IMR-90 (cell line): ENCODE measurements at regions not wholly inside any gene's neighbourhood (a gene's known extent, or its start where the extent isn't known, plus 50 kb on each side); places are given as distances from the start of the nearest gene placed in this dataset.

Experiments used
- ATAC-seq: fragments of 200-7000 bp; cut with Tn5 transposase; 2 replicates; pipeline ENCODE4 v1.9.1; 2020; ENCODE audit warnings: low read depth, mild to moderate bottlenecking, moderate library complexity
- BruUV-seq: library from RNA; stranded (reverse); fragments of 400-500 nt; replicated peaks from 2 replicates; lab custom pipeline; 2021; lab: Mats Ljungman, UMichigan
- CTCF ChIA-PET: fragments of 300-600 bp; formaldehyde crosslinking; extraction: SDS; loops from one replicate; lab custom pipeline; 2021; ENCODE audit warnings: antibody characterized with exemption; lab: Yijun Ruan, JAX
- POLR2A ChIA-PET: fragments of 300-600 bp; sonication (Branson Sonifier 250); formaldehyde crosslinking; loops from one replicate; lab custom pipeline; 2022; ENCODE audit warnings: antibody characterized with exemption; ENCODE audit not compliant: unreplicated experiment; lab: Charles Lee
- DNase-seq: peaks from one replicate; pipeline ENCODE4 v3.0.0; 2013
- H2AFZ ChIP-seq: replicated peaks from 2 replicates; pipeline ENCODE3; 2013; ENCODE audit warnings: low read length, mild to moderate bottlenecking; ENCODE audit not compliant: poor library complexity
- H2AK5ac ChIP-seq: 2 replicates; pipeline ENCODE4 v1.6.1; 2013; ENCODE audit warnings: low read depth, low read length, inconsistent platforms
- H2AK9ac ChIP-seq: replicated peaks from 2 replicates; pipeline ENCODE3; 2013; ENCODE audit warnings: mild to moderate bottlenecking, low read depth, low read length, moderate library complexity; ENCODE audit not compliant: poor library complexity
- H2BK120ac ChIP-seq: 2 replicates; pipeline ENCODE4 v1.6.1; 2013; ENCODE audit warnings: low read depth, low read length, inconsistent platforms
- H2BK15ac ChIP-seq: 3 replicates; pipeline ENCODE4 v1.6.1; 2013; ENCODE audit warnings: low read depth, low read length, inconsistent platforms
- H2BK20ac ChIP-seq: 2 replicates; pipeline ENCODE4 v1.6.1; 2013; ENCODE audit warnings: low read depth, mild to moderate bottlenecking, inconsistent platforms, low read length, moderate library complexity
- H2BK5ac ChIP-seq: 2 replicates; pipeline ENCODE4 v1.6.1; 2013; ENCODE audit warnings: mild to moderate bottlenecking, low read depth, low read length, inconsistent platforms; ENCODE audit not compliant: poor library complexity, severe bottlenecking
- H3K14ac ChIP-seq: replicated peaks from 2 replicates; pipeline ENCODE4 v1.6.1; 2013; ENCODE audit warnings: low read depth, low read length, inconsistent platforms
- H3K18ac ChIP-seq: 2 replicates; pipeline ENCODE4 v1.6.1; 2013; ENCODE audit warnings: low read depth, low read length, control low read depth
- H3K23ac ChIP-seq: 2 replicates; pipeline ENCODE4 v1.6.1; 2013; ENCODE audit warnings: low read depth, low read length, inconsistent platforms
- H3K27ac ChIP-seq: 2 replicates; pipeline ENCODE4 v1.5.1; 2013; ENCODE audit warnings: mild to moderate bottlenecking, control low read depth, low read length; ENCODE audit not compliant: insufficient read depth
- H3K27me3 ChIP-seq: 2 replicates; pipeline ENCODE4 v1.6.1; 2013; ENCODE audit warnings: low read length; ENCODE audit not compliant: control insufficient read depth, insufficient read depth
- H3K36me3 ChIP-seq: 2 replicates; pipeline ENCODE4 v1.6.1; 2013; ENCODE audit warnings: low read length, mixed read lengths; ENCODE audit not compliant: control insufficient read depth, insufficient read depth
- H3K4ac ChIP-seq: 2 replicates; pipeline ENCODE4 v1.6.1; 2013; ENCODE audit warnings: low read depth, low read length, inconsistent platforms
- H3K4me1 ChIP-seq: 2 replicates; pipeline ENCODE4 v1.6.1; 2013; ENCODE audit warnings: low read length, mixed read lengths; ENCODE audit not compliant: control insufficient read depth, insufficient read depth
- H3K4me2 ChIP-seq: 2 replicates; pipeline ENCODE4 v1.6.1; 2013; ENCODE audit warnings: low read depth, mild to moderate bottlenecking, control low read depth, low read length, moderate library complexity
- H3K4me3 ChIP-seq: 2 replicates; pipeline ENCODE4 v1.5.1; 2013; ENCODE audit warnings: low read depth, mild to moderate bottlenecking, control low read depth, low read length, moderate library complexity; ENCODE audit not compliant: insufficient read depth
- H3K56ac ChIP-seq: 2 replicates; pipeline ENCODE4 v1.6.1; 2013; ENCODE audit warnings: low read length, inconsistent platforms; ENCODE audit not compliant: insufficient read depth; ENCODE audit errors: extremely low read depth
- H3K79me1 ChIP-seq, 2 experiments: 2 replicates each; pipeline ENCODE4 v1.6.1; 2013; ENCODE audit warnings: low read length in 2 of 2, inconsistent platforms in 1 of 2, low read depth in 1 of 2
- H3K9ac ChIP-seq: 2 replicates; pipeline ENCODE4 v1.6.1; 2013; ENCODE audit warnings: low read depth, low read length, control low read depth
- H3K9me1 ChIP-seq: 2 replicates; pipeline ENCODE4 v1.6.1; 2013; ENCODE audit warnings: low read length, inconsistent platforms; ENCODE audit not compliant: insufficient read depth
- H3K9me3 ChIP-seq: 2 replicates; pipeline ENCODE4 v1.6.1; 2013; ENCODE audit warnings: low read length; ENCODE audit not compliant: control insufficient read depth, insufficient read depth
- H4K20me1 ChIP-seq: 2 replicates; pipeline ENCODE4 v1.6.1; 2013; ENCODE audit warnings: low read length, inconsistent platforms; ENCODE audit not compliant: insufficient read depth
- H4K5ac ChIP-seq: 2 replicates; pipeline ENCODE4 v1.6.1; 2013; ENCODE audit warnings: mild to moderate bottlenecking, low read depth, low read length, control low read depth
- H4K8ac ChIP-seq, 2 experiments: 2 replicates each; pipeline ENCODE4 v1.6.1; 2013; ENCODE audit warnings: low read depth in 2 of 2, low read length in 2 of 2, control low read depth in 1 of 2, inconsistent platforms in 1 of 2
- H4K91ac ChIP-seq: 2 replicates; pipeline ENCODE4 v1.6.1; 2013; ENCODE audit warnings: low read depth, low read length, inconsistent platforms; ENCODE audit not compliant: insufficient read depth
- CHD1 ChIP-seq: IDR thresholded peaks from 2 replicates; pipeline ENCODE4 v1.6.1; 2012; ENCODE audit warnings: low read depth, low read length, improper control_type of control experiment
- FOS ChIP-seq: fragments of 150-350 bp; IDR thresholded peaks from 2 replicates; pipeline ENCODE4 v1.6.1; 2016; ENCODE audit warnings: low read depth, low read length
- MAFK ChIP-seq: IDR thresholded peaks from 2 replicates; pipeline ENCODE4 v1.6.1; 2012; ENCODE audit warnings: low read depth, low read length, improper control_type of control experiment
- RFX5 ChIP-seq: IDR thresholded peaks from 2 replicates; pipeline ENCODE4 v1.8.0; 2012; ENCODE audit warnings: low read depth, mild to moderate bottlenecking, low read length, moderate library complexity
- SMC3 ChIP-seq: fragments of 150-350 bp; IDR thresholded peaks from 2 replicates; pipeline ENCODE4 v1.6.1; 2016; ENCODE audit warnings: low read depth, mild to moderate bottlenecking, antibody characterized with exemption, low read length, moderate library complexity
- WGBS, 2 experiments: methylation state at CpG; one replicate each; pipeline versions ENCODE4 v1.1.5 to v1.1.7; 2013; ENCODE audit warnings: missing lambda C conversion rate in 2 of 2; ENCODE audit not compliant: insufficient read length in 1 of 2; ENCODE audit errors: extremely low coverage in 2 of 2; 5-methylcytosine and 5-hydroxymethylcytosine counted together
- dilution Hi-C: fragments of 300-500 bp; cut with HindIII; formaldehyde crosslinking; loops from one replicate; pipeline ENCODE4 v1.14.3; 2018; ENCODE audit warnings: low sequenced_read_pairs; ENCODE audit not compliant: unreplicated experiment
- in situ Hi-C: fragments of 300-500 bp; cut with MboI; formaldehyde crosslinking; loops from 3 replicates; pipeline ENCODE4 v1.14.3; 2019; ENCODE audit warnings: low sequenced_read_pairs, inconsistent platforms, mixed read lengths
- intact Hi-C: fragments of 100-400 bp; cut with micrococcal nuclease; formaldehyde crosslinking; loops from 2 replicates; pipeline ENCODE4 v1.10.0; 2022
- TF ChIP-seq, protein P1 (sequence below): conservative IDR thresholded peaks from 2 replicates; pipeline ENCODE4 v1.5.1; 2012; ENCODE audit warnings: mild to moderate bottlenecking, low read depth, low read length, improper control_type of control experiment

DNA sequence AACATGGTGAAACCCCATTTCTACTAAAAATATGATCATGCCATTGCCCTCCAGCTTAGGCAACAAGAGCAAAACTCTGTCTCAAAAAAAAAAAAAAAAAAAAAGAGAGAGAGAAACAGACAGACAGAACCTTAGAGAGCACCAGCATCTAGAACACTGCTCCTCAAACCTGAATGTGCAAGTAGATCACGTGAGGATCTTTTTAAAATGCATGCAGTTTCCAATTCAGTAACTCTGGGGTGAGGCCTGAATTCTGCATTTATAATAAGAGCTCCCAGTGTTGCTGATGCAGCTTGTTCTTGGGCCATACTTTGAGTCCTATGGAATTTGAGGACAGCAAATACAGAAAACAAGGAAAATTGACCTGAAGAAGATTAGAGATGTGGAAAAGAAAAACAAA, 218.3 kb downstream of the ALDH8A1 start:
- Histone ChIP-seq H3K4me1 (peaks cover 6% of the 10 kb centered on the region), H3K4me3 (no peak overlapping the region), H4K8ac (no peak overlapping the region), H3K27me3 (no peaks in the 10 kb centered on the region), H3K9ac (no peak overlapping the region), H3K79me1 (no peaks in the 10 kb centered on the region), H2BK15ac (no peak overlapping the region; the same call in 2 of the 3 replicates), H3K23ac (no peak overlapping the region), H2AK9ac (no peak overlapping the region), H3K4me2 (no peak overlapping the region), H3K18ac (no peak overlapping the region; the same call in 1 of the 2 replicates), H3K56ac (no peak overlapping the region), H2AK5ac (no peak overlapping the region), H4K91ac (peak overlapping the region; percentile 37; the same call in 1 of the 2 replicates), H3K4ac (no peak overlapping the region), H3K27ac (no peak overlapping the region), H3K14ac (no peak overlapping the region), H2BK5ac (no peak overlapping the region), H4K5ac (no peak overlapping the region; the same call in 1 of the 2 replicates), H3K9me3 (no peaks in the 10 kb centered on the region; the same call in 1 of the 2 replicates), H2AFZ (no peak overlapping the region), H3K9me1 (no peaks in the 10 kb centered on the region), H2BK20ac (no peak overlapping the region), H2BK120ac (no peak overlapping the region), H3K36me3 (no peaks in the 10 kb centered on the region), H4K20me1 (no peaks in the 10 kb centered on the region)
- ATAC-seq (no peak), DNase-seq (no peak)
- TF ChIP-seq FOS (no peak), CHD1 (no peak), MAFK (no peak), SMC3 (no peak), RFX5 (no peak)
- TF ChIP-seq, protein P1, sequence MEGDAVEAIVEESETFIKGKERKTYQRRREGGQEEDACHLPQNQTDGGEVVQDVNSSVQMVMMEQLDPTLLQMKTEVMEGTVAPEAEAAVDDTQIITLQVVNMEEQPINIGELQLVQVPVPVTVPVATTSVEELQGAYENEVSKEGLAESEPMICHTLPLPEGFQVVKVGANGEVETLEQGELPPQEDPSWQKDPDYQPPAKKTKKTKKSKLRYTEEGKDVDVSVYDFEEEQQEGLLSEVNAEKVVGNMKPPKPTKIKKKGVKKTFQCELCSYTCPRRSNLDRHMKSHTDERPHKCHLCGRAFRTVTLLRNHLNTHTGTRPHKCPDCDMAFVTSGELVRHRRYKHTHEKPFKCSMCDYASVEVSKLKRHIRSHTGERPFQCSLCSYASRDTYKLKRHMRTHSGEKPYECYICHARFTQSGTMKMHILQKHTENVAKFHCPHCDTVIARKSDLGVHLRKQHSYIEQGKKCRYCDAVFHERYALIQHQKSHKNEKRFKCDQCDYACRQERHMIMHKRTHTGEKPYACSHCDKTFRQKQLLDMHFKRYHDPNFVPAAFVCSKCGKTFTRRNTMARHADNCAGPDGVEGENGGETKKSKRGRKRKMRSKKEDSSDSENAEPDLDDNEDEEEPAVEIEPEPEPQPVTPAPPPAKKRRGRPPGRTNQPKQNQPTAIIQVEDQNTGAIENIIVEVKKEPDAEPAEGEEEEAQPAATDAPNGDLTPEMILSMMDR = no peak
- BruUV-seq = no TSS peak
- 100% methylated on average over 1 of the region's 1 CpG; no CpG with 5 or more reads in 1 of the 2 experiments for WGBS, 2 experiments
- POLR2A ChIA-PET = no interaction called here
- intact Hi-C loops (no loop called here), dilution Hi-C loops (no loop called here), in situ Hi-C loops (no loop called here)
- CTCF ChIA-PET = interaction anchor here (0.6 kb wide), 1 partner anchor 238 kb away, joined by 6 read pairs; no protein-coding TSS in a partner anchor
